RWPE1 (cell line): ENCODE measurements at regions not wholly inside any gene's neighbourhood (a gene's known extent, or its start where the extent isn't known, plus 50 kb on each side); places are given as distances from the start of the nearest gene placed in this dataset.
"Not testable (repeated sequence)": the region's sequence is repeated elsewhere in the genome, so short reads cannot be mapped to it uniquely, and the experiment has no call there.

Experiments used
- CTCF ChIA-PET: fragments of 350-600 bp; sonication (Branson Sonifier 250); formaldehyde crosslinking; extraction: SDS; loops from one replicate; lab custom pipeline; 2021; lab: Yijun Ruan, JAX
- POLR2A ChIA-PET: fragments of 400-600 bp; formaldehyde crosslinking; extraction: SDS; loops from one replicate; lab custom pipeline; 2020; ENCODE audit warnings: antibody characterized with exemption; ENCODE audit not compliant: low non-redundant PET; lab: Yijun Ruan, JAX
- DNase-seq: peaks from one replicate; pipeline ENCODE4 v3.0.0; 2012; ENCODE audit warnings: low spot score
- H3K27ac ChIP-seq: fragments of 450-650 bp; 2 replicates; pipeline ENCODE4 v1.5.1; 2017
- CTCF ChIP-seq: fragments of 450-650 bp; conservative IDR thresholded peaks from 2 replicates; pipeline ENCODE4 v1.5.1; 2017; ENCODE audit warnings: low read depth, mild to moderate bottlenecking

DNA sequence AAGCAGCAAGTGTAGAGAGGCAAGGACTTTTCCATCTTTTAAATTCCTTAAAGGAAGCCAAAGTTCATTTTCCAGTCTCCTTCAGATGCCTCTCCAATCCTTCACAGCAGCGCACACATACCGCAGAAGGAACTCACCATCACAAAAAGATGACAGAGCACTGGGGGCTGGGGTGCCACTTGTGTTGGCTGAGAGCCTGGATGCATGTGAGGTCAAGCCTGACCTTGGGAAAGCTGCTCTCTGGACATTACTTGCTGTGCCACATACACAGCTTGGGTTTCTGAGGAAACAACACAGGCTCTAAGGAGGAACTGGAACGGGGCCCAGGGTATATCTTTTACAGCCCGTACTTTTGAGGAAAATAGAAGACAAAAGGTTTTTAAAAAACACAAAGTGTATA lies 364.3 kb upstream of the MEX3C start:
- DNase-seq, result no peak
- no peak for TF ChIP-seq CTCF
- ChIA-PET CTCF (no interaction called here), POLR2A (no interaction called here)
- no peak overlapping the region for H3K27ac ChIP-seq

DNA sequence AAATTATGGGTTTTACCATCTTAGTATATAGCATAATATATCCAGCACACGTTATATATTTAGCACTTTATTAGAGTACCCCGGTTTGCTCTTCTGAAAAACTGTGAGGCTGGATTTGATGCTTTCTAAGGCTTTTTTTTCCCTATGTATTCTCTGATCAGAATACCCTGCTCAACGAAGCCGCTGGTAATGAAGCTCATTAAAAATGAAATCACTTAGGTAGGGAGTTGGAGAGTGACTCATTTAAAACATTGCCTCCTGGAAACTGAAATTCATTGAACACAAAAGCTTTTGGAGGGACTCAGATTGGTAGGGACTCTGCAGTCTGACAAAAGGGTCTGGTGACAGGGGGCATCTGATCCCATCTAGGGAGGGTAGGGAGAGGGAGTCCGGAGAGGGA lies 365.4 kb upstream of the MEX3C start:
- DNase-seq, result no peak
- no peak overlapping the region for H3K27ac ChIP-seq
- ChIA-PET CTCF (no interaction called here), POLR2A (no interaction called here)
- TF ChIP-seq CTCF, result no peak

DNA sequence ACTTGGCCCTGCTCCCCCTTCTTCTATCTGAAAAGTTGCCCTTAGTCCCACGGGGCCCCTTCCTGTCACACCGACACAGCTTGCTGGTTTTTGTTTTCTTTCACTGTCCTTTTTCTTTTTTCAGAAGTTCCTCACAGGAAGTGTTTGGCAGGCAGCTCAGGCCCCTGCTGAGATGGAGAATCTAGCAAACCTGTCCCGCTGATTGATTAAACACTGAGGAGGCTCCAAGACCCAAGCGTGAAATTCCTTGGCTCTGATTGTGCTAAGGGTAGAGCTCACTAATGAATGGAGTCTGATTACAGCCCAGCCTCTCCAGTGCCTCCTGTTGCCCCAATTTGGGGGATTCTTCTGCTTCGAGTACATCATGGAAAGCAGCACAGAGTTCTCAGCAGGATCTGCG lies 365.9 kb upstream of the MEX3C start:
- TF ChIP-seq CTCF, result no peak
- ChIA-PET POLR2A (no interaction called here), CTCF (no interaction called here)
- no peak for DNase-seq
- H3K27ac ChIP-seq, result no peak overlapping the region

DNA sequence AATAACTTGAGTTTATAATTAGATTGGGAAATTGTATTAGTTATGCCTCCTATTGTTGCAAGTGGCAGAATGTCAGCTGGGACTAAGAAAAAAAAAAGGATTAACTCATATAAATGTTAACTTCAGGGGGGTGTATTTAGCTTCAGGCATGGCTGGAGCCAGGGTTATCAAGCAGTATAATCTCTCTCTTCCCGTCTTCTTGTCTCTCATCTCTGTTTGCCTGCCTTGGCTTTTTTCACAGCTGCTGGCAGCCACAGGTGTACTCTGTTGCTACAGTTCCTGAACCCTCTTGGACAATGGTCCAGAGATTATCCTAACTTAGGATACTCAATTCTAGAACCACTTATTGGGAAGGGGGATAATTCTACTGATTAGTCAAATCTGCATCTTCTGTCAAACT lies 370.7 kb upstream of the MEX3C start:
- DNase-seq, result no peak
- TF ChIP-seq CTCF, result no peak
- POLR2A ChIA-PET, result no interaction called here
- CTCF ChIA-PET, result no interaction called here
- H3K27ac ChIP-seq, result no peak overlapping the region

GRCh38 chr18:51569153-51569552 lies 371.7 kb upstream of the MEX3C start:
- DNase-seq, result no peak
- H3K27ac ChIP-seq, result no peak overlapping the region
- POLR2A ChIA-PET, result no interaction called here
- no peak for TF ChIP-seq CTCF
- CTCF ChIA-PET, result no interaction called here

DNA sequence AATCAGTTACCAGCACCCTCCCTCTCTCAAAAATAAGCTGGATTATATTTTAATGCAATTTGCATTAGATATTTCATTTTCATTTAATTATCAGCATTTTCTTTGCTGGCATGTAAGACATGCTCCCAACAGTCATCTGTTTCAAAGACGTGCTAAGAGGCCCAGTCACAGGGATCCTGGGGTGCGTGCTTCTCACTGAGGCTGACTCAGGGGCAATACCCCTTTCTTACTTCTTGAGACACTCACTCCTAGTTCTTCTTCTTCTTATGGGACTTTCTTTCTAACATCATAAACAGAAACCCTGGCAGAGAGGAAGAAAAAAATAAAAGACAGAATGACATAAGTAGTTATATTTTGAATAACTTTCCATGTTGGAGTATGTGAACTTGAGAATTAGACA lies 372.1 kb upstream of the MEX3C start:
- ChIA-PET POLR2A (no interaction called here), CTCF (no interaction called here)
- H3K27ac ChIP-seq, result no peak overlapping the region
- DNase-seq, result no peak
- TF ChIP-seq CTCF, result no peak

DNA sequence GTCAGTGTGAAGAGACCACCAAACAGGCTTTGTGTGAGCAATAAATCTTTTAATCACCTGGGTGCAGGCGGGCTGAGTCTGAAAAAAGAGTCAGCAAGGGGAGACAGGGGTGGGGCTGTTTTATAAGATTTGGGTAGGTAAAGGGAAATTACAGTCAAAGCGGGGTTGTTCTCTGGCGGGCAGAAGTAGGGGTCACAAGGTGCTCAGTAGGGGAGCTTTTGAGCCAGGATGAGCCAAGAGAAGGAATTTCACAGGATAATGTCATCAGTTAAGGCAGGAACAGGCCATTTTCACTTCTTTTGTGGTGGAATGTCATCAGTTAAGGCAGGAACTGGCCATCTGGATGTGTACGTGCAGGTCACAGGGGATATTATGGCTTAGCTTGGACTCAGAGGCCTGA lies 372.6 kb upstream of the MEX3C start:
- CTCF ChIA-PET, H3K27ac ChIP-seq, POLR2A ChIA-PET, DNase-seq: not testable (repeated sequence)

DNA sequence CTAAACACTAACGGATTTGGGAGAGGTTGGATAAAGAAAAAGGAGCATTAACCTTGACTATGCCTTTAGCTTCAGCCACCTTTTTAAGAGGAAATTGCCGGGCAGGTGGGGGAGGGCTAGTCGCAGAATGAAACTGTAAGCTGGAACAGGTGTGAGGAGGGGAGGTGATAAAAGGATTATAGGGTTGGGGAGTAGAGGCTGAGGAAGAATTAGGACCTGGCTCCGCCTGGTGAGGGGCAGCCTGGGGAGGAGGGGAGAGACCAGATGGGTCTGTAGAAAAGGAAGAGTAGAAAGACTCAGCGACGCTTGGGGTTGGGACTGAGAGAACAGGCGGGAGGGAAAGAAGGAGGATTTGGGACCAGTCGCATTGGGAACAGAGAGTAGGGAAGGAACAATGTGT lies 376.4 kb upstream of the MEX3C start:
- H3K27ac ChIP-seq, DNase-seq, POLR2A ChIA-PET, CTCF ChIA-PET: not testable (repeated sequence)
